ENCODE measurements at regions not wholly inside any gene's neighbourhood (a gene's known extent, or its start where the extent isn't known, plus 50 kb on each side); places are given as distances from the start of the nearest gene placed in this dataset.

GRCh38 chr21:16788584-16788983 lies 724.3 kb upstream of the CXADR start:
- TF ChIP-seq CTCF (IDR thresholded peaks at IDR 0.05) (no peak), POLR2A (IDR thresholded peaks at IDR 0.05) (no peak)
